SIG-M5 (cell line): ENCODE measurements at regions not wholly inside any gene's neighbourhood (a gene's known extent, or its start where the extent isn't known, plus 50 kb on each side); places are given as distances from the start of the nearest gene placed in this dataset.

Experiments
- DNase-seq: peaks from one replicate; lab custom pipeline; 2025; lab: John Stamatoyannopoulos, UW

GRCh38 chr22:19574247-19574646, 50.0 kb upstream of the CLDN5 start:
- no peak for DNase-seq

DNA sequence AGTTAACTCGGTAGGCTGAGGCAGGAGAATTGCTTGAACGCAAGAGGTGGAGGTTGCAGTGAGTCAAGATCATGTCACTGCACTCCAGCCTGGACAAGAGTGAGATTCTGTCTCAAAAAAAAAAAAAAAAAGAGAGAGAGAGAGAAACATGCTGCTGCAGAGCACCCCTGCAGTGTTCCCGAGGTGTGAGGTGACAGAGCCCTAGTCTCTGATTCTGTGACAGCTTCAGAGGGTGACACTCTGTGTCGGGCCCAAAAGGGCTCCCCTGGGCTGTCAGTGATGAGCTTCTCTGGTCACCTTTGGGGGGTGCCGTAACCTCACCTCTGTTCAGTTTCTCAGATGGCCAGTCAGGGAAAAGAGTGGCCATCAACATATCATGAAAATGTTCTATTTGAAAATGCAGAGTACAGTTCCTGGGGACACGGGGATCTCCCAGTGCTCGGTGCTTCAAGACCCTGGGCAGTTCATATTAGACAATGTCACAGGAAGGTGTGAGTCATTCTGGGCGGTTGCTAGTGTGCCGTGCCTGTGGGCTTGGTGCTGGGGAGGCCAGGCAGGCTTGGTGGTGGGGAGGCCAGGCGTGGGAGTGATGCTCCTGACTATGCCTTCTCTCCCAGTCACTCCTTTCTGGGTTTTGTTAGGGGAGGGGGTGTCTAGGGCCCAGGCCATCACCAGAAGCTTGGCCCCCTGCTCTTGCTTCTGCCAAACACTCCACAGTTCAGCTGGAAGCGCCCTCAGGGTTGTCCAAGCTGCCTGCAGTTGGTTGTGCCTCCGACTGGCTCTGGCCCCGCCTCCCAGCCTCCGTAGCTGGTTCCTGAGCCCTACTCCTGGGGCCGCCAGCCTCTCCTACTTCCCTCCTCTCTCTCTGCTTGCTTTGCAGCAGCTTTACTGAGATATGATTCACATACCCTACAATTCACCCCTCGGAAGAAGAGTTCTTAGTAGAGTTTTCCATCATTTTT, 52.5 kb upstream of the CLDN5 start:
- peak; percentile 75 for DNase-seq

GRCh38 chr22:19577422-19577966, 53.3 kb upstream of the CLDN5 start:
- no peak for DNase-seq

DNA sequence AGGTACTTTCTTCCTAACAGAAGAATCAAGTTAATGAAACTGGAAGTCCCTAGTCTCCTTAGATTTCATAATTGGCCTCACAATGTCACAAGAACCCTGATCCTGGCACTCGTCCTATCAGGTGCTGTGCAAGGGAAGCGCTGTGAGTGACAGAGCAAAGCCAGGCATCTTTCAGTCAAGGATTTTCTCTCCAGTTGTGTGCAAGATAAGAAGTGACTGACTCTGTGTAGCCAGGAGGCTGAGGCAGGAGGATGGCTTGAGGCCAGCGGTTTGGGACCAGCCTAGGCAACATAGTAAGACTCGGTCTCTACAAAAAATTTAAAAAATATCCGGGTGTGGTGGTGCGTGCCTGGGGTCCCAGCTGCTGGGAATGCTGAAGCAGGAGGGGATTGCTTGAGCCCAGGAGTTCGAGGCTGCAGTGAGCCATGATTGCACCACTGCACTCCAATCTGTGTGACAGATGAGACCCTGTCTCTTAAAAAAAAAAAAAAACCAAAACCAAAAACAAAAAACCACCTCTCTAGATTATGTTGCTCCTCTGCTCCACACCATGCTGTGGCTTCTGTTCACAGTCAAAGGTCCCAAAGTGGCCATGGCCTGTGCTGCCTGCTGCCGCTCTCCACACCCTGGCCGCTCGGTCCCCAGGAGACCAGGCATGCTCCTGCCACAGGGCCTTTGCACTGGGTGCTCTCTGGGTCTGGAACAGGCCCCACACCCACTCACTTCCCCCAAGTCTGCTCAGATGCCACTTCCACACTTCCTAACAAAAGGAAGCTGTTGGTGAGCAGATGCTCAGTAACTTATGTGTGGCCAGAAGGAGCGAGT, 54.2 kb upstream of the CLDN5 start:
- no peak for DNase-seq

DNA sequence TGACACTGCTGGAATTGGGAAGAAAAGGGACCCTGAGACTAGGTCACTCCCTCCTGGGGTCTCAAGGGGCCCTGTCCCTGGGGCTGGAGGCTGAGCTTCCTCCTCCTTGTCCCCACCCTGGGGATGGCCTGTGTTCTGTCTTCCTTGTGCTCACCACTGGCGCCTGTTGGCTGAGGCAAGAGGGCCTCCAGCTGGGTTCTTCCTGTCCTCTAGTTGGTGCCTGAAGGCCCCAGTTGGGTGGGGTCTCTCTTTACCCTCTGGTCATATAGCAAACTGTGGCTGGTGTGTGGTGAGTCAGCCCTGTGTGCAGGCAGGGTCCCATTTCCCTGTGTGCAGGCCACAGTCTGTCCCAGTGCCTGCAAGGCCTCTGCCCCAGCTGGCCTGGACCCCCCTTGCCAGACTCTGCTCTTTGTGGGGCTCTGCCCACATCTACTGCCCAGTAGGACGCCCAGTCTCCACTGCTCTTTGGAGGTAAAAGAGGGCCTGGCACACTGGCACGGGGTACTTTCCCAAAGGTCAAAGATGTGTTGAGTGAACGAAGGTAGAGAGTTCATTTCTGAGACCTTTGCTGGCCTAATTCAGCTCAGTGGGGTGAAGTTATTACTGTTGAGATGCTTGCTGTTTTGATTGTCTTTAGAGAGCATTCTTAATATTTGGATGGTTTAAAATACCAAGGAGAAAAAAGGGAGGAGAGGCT, 55.1 kb upstream of the CLDN5 start:
- no peak for DNase-seq

- DNase-seq, result no peak
These were observed 55.7 kb upstream of the CLDN5 start for GRCh38 chr22:19579880-19580279.

GRCh38 chr22:19580291-19580890, 56.2 kb upstream of the CLDN5 start:
- DNase-seq, result no peak

- DNase-seq, result no peak
These were observed 58.0 kb upstream of the CLDN5 start for GRCh38 chr22:19582033-19582693.

DNA sequence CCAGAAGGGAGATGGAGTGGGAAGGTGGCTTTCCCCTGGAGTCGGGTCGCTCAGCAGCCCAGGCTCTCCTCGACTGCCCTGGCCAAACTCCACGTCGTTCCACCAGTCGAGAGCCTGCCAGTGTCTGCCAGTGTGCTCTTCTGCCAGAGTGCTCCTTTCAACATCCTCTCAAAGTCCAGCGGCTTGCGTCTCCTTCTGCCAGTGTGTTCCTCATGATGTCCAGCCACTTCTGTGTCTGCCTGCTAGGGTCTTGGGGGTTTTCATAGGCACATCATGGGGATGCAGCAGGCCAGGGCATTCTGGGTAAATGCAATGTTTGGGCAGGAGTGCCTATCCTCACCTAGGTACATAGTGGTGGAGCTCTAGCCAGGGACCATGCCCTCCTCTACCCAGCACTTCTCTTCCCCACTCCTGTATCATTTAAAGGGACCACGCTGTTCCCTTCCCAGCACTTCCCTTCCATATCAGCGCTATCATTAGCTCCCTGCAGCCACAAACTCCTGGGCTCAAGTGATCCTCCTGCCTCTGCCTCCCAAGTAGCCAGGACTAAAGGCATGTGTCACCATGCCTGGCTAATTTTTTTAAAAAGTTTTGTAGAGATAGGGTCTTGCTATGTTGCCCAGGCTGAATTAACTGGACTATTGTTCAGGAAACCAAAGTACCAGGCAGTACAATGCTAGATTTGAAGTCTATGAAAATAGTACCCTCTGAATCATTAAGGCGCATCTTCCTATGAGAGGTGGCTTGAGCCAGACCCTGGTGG, 62.9 kb upstream of the CLDN5 start:
- no peak for DNase-seq

- DNase-seq, result no peak
These were observed 66.5 kb upstream of the CLDN5 start for GRCh38 chr22:19590696-19591095.

GRCh38 chr22:19591568-19591967, 67.4 kb upstream of the CLDN5 start:
- no peak for DNase-seq

DNA sequence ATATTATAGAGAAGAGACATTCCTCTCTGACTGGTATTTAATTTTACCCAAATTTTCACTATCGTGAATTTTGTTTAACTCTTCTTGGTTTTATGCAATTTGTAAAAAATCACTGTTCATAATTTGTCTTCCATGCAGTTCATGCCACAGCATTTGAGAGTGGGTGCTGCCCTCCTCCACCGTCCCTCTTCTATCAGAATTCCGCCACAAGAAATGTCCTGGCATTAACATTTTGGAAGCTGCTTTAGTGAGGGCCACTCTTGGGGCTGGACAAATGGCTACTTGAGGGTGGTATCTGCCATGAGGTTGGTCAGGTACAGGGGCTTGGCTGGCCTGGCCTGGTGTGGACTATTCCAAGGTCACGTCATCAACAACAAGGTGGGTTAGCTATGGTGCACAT, 68.3 kb upstream of the CLDN5 start:
- DNase-seq, result no peak

- no peak for DNase-seq
These were observed 69.9 kb upstream of the CLDN5 start for GRCh38 chr22:19593991-19594569.

GRCh38 chr22:19595532-19595931, 71.3 kb upstream of the CLDN5 start:
- no peak for DNase-seq

- DNase-seq, result no peak
These were observed 72.6 kb upstream of the CLDN5 start for GRCh38 chr22:19596680-19597398.

- no peak for DNase-seq
These were observed 73.2 kb upstream of the CLDN5 start for GRCh38 chr22:19597399-19597735.

DNA sequence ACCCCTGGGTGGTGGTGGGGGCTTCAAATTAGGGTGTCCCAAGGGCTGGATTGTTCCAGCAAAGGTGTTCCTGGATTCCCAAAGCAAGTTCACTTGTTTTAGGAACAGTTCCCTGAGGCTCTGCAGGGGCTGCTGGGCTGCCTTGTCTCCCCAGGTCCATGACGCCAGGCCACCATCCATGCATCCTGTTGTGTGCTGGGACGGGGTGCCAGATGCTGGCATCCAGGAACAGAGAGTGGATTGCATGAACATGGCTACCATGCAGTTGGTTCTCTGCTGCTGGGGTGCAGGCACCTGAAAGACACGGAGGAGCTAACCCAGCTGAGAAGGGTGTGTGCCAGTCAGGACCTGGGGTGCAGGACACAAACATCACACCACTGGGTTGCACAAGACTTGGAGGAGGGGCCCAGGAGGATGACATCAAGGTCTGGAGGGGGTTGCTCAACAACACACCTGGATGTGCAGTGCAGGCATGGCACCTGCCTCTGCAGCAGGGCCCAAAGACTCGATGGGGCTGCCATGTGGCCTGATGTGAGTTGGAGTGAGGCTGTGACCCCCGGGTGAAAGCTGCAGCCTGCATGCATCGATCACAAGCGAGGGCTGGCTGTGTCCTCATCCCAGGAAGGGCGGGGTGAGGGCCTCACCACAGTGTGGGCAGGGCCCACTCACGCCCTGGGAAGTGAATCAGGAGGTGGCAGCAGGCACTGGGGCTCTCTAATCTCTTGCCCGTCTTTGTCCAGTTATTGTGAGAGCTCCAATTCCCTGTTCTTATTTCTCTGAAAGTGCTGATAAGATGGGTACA, 74.0 kb upstream of the CLDN5 start:
- no peak for DNase-seq

DNA sequence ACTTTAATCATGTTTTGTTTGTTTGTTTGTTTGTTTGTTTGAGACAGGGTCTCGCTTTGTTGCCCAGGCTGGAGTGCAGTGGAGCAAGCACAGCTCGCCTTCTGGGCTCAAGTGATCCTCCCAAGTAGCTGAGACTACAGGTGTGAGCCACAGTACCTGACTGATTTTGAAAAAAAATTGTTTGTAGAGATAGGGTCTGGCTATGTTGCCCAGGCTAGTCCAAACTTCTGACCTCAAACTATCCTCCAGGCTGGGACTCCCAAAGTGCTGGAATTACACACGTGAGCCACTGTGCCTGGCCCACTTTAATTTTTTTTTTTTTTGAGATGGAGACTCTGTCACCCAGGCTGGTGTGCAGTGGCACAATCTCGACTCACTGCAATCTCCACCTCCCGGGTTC, 74.8 kb upstream of the CLDN5 start:
- DNase-seq, result no peak
